ENCODE measurements at regions not wholly inside any gene's neighbourhood (a gene's known extent, or its start where the extent isn't known, plus 50 kb on each side); places are given as distances from the start of the nearest gene placed in this dataset.

- no peaks in the 10 kb centered on the region for H3F3A ChIP-seq (ENCODE audit: control insufficient read depth, insufficient read depth)
- no peaks in the 10 kb centered on the region for H3K79me2 ChIP-seq (ENCODE audit: control insufficient read depth, low read length)
- no peaks in the 10 kb centered on the region for H3K27me3 ChIP-seq (ENCODE audit: control insufficient read depth, low read length)
- no peak overlapping the region for H3K4me3 ChIP-seq (ENCODE audit: low read length)
- H3K9me2 ChIP-seq (replicated peaks; ENCODE audit: control insufficient read depth, low read length) = no peaks in the 10 kb centered on the region
- no peak for TF ChIP-seq EZH2phosphoT487 (IDR thresholded peaks at IDR 0.05; ENCODE audit: borderline replicate concordance, low read length)
- TF ChIP-seq, protein P1, sequence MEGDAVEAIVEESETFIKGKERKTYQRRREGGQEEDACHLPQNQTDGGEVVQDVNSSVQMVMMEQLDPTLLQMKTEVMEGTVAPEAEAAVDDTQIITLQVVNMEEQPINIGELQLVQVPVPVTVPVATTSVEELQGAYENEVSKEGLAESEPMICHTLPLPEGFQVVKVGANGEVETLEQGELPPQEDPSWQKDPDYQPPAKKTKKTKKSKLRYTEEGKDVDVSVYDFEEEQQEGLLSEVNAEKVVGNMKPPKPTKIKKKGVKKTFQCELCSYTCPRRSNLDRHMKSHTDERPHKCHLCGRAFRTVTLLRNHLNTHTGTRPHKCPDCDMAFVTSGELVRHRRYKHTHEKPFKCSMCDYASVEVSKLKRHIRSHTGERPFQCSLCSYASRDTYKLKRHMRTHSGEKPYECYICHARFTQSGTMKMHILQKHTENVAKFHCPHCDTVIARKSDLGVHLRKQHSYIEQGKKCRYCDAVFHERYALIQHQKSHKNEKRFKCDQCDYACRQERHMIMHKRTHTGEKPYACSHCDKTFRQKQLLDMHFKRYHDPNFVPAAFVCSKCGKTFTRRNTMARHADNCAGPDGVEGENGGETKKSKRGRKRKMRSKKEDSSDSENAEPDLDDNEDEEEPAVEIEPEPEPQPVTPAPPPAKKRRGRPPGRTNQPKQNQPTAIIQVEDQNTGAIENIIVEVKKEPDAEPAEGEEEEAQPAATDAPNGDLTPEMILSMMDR (IDR thresholded peaks at IDR 0.05; ENCODE audit: low read depth, low read length, poor library complexity, severe bottlenecking) = no peak
- H3K4me1 ChIP-seq (ENCODE audit: control insufficient read depth, low read length) = no peaks in the 10 kb centered on the region
- H4K20me1 ChIP-seq (ENCODE audit: control insufficient read depth, insufficient read depth, low read depth, low read length) = no peaks in the 10 kb centered on the region
- no peak overlapping the region for H3K4me2 ChIP-seq (ENCODE audit: low read length)
- no peak overlapping the region for H3K27ac ChIP-seq (ENCODE audit: low read depth, low read length)
- no peaks in the 10 kb centered on the region for H3K9me3 ChIP-seq (ENCODE audit: control insufficient read depth, insufficient read depth, low read length)
- no peaks in the 10 kb centered on the region for H3K36me3 ChIP-seq (ENCODE audit: control insufficient read depth, low read length)
Observed at GRCh38 chr4:125262502-125262901, 52.3 kb upstream of the FAT4 start.

- TF ChIP-seq, protein P1 (IDR thresholded peaks at IDR 0.05; ENCODE audit: low read depth, low read length, poor library complexity, severe bottlenecking) = no peak
- TF ChIP-seq EZH2phosphoT487 (IDR thresholded peaks at IDR 0.05; ENCODE audit: borderline replicate concordance, low read length) = no peak
- Histone ChIP-seq H3K9me3 (ENCODE audit: control insufficient read depth, insufficient read depth, low read length) (no peaks in the 10 kb centered on the region), H3K27me3 (ENCODE audit: control insufficient read depth, low read length) (no peaks in the 10 kb centered on the region), H3K4me2 (ENCODE audit: low read length) (no peak overlapping the region), H3K79me2 (ENCODE audit: control insufficient read depth, low read length) (no peaks in the 10 kb centered on the region), H4K20me1 (ENCODE audit: control insufficient read depth, insufficient read depth, low read depth, low read length) (no peaks in the 10 kb centered on the region), H3K27ac (ENCODE audit: low read depth, low read length) (no peak overlapping the region), H3K36me3 (ENCODE audit: control insufficient read depth, low read length) (no peaks in the 10 kb centered on the region), H3K9me2 (replicated peaks; ENCODE audit: control insufficient read depth, low read length) (no peaks in the 10 kb centered on the region), H3K4me1 (ENCODE audit: control insufficient read depth, low read length) (no peaks in the 10 kb centered on the region), H3F3A (ENCODE audit: control insufficient read depth, insufficient read depth) (no peaks in the 10 kb centered on the region), H3K4me3 (ENCODE audit: low read length) (no peak overlapping the region)
Observed at GRCh38 chr4:125262079-125262478, 52.7 kb upstream of the FAT4 start.

- H3K36me3 ChIP-seq (ENCODE audit: control insufficient read depth, low read length) = no peaks in the 10 kb centered on the region
- H3K27me3 ChIP-seq (ENCODE audit: control insufficient read depth, low read length) = no peaks in the 10 kb centered on the region
- no peak overlapping the region for H3K27ac ChIP-seq (ENCODE audit: low read depth, low read length)
- H3K79me2 ChIP-seq (ENCODE audit: control insufficient read depth, low read length) = no peaks in the 10 kb centered on the region
- no peak for TF ChIP-seq EZH2phosphoT487 (IDR thresholded peaks at IDR 0.05; ENCODE audit: borderline replicate concordance, low read length)
- TF ChIP-seq, protein P1 (IDR thresholded peaks at IDR 0.05; ENCODE audit: low read depth, low read length, poor library complexity, severe bottlenecking) = no peak
- no peaks in the 10 kb centered on the region for H3K9me3 ChIP-seq (ENCODE audit: control insufficient read depth, insufficient read depth, low read length)
- H3F3A ChIP-seq (ENCODE audit: control insufficient read depth, insufficient read depth) = no peaks in the 10 kb centered on the region
- H3K4me1 ChIP-seq (ENCODE audit: control insufficient read depth, low read length) = no peaks in the 10 kb centered on the region
- H3K4me2 ChIP-seq (ENCODE audit: low read length) = no peak overlapping the region
- no peak overlapping the region for H3K4me3 ChIP-seq (ENCODE audit: low read length)
- H4K20me1 ChIP-seq (ENCODE audit: control insufficient read depth, insufficient read depth, low read depth, low read length) = no peaks in the 10 kb centered on the region
- no peaks in the 10 kb centered on the region for H3K9me2 ChIP-seq (replicated peaks; ENCODE audit: control insufficient read depth, low read length)
Observed at GRCh38 chr4:125254106-125254505, 60.6 kb upstream of the FAT4 start.

Measured in DOHH2 (cell line).